BJ (cell line): ENCODE measurements at regions not wholly inside any gene's neighbourhood (a gene's known extent, or its start where the extent isn't known, plus 50 kb on each side); places are given as distances from the start of the nearest gene placed in this dataset.

Experiments
- CTCF ChIA-PET: fragments of 350-600 bp; formaldehyde crosslinking; extraction: SDS; loops from one replicate; lab custom pipeline; 2021; ENCODE audit warnings: antibody characterized with exemption, inconsistent platforms; lab: Yijun Ruan, JAX
- POLR2A ChIA-PET: fragments of 300-600 bp; sonication (Branson Sonifier 250); formaldehyde crosslinking; extraction: SDS; loops from one replicate; lab custom pipeline; 2021; ENCODE audit warnings: antibody characterized with exemption; lab: Charles Lee
- DNase-seq: peaks from one replicate; pipeline ENCODE4 v3.0.0-alpha.2; 2011; ENCODE audit warnings: low read depth
- H3K27me3 ChIP-seq: 2 replicates; pipeline ENCODE4 v1.6.0; 2011; ENCODE audit warnings: low read length; ENCODE audit not compliant: control insufficient read depth, insufficient read depth
- H3K36me3 ChIP-seq: 2 replicates; pipeline ENCODE4 v1.5.1; 2011; ENCODE audit warnings: low read length; ENCODE audit not compliant: control insufficient read depth, insufficient read depth
- H3K4me3 ChIP-seq: 2 replicates; pipeline ENCODE4 v1.5.1; 2011; ENCODE audit warnings: low read depth, mild to moderate bottlenecking, control low read depth, low read length
- TF ChIP-seq, protein P1 (sequence below): IDR thresholded peaks from 2 replicates; pipeline ENCODE4 v1.5.1; 2011; ENCODE audit warnings: low read depth, mild to moderate bottlenecking, control low read depth, inconsistent platforms, low read length, moderate library complexity; ENCODE audit not compliant: insufficient read depth

DNA sequence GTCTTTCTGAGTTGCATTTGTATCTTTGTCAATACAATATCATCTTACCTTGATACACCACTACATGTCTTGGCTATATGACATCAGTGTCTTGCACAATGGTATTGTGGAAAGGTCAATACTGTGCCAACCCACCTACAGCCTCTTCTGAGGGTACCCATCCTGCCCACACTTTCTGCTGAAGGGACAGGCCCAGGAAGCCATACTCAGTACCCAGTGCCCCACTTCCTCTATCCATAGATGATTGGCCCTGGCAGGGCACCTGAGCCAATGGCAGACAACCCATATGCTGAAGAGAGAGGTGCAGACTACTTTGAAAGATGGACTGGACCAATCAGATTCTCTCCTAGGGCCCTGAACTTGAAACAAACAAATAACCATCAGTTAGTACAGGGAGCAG lies 152.0 kb upstream of the ADO start:
- TF ChIP-seq, protein P1, sequence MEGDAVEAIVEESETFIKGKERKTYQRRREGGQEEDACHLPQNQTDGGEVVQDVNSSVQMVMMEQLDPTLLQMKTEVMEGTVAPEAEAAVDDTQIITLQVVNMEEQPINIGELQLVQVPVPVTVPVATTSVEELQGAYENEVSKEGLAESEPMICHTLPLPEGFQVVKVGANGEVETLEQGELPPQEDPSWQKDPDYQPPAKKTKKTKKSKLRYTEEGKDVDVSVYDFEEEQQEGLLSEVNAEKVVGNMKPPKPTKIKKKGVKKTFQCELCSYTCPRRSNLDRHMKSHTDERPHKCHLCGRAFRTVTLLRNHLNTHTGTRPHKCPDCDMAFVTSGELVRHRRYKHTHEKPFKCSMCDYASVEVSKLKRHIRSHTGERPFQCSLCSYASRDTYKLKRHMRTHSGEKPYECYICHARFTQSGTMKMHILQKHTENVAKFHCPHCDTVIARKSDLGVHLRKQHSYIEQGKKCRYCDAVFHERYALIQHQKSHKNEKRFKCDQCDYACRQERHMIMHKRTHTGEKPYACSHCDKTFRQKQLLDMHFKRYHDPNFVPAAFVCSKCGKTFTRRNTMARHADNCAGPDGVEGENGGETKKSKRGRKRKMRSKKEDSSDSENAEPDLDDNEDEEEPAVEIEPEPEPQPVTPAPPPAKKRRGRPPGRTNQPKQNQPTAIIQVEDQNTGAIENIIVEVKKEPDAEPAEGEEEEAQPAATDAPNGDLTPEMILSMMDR: no peak
- Histone ChIP-seq H3K4me3 (no peak overlapping the region), H3K36me3 (no peaks in the 10 kb centered on the region), H3K27me3 (no peaks in the 10 kb centered on the region)
- ChIA-PET POLR2A (no interaction called here), CTCF (no interaction called here)
- DNase-seq: no peak

DNA sequence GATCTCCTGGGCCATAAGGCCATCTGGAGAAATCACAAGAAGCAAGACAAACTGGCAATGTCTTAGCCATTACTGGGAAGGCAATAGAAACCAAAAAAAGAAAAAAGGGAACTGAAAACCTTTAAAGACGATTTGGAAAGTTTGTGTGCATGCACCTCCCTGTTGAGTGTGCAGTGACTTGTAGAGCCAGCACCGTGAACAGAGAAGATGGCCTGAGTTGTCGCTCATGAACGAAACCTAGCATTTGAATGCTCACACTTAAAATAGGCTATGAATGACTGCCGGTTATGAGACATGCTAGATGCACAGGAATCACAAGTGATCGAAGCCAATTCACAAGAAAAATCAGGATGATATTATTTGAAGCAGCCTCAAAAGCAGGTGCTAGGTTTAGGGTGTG lies 151.3 kb upstream of the ADO start:
- Histone ChIP-seq H3K36me3 (no peaks in the 10 kb centered on the region), H3K27me3 (no peaks in the 10 kb centered on the region), H3K4me3 (no peak overlapping the region)
- TF ChIP-seq, protein P1: no peak
- no peak for DNase-seq
- ChIA-PET POLR2A (no interaction called here), CTCF (no interaction called here)

DNA sequence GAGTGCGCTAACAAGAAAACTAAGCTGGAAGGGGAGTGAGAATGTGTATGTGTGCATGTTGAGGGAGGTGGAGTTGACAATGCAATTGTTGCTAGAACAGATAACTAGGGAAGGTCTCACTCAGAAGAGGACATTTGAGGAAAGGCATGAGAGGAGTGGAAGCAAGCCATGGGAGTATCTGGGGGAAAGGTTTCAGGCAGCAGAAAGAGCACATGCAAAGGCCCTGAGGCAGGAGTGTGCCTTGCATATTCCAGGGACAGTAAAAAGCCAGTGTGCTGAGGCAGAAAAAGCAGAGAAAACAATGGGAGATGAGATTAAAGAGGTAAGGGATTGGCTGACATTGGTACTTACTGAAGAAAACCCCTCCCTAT lies 149.6 kb upstream of the ADO start:
- no peaks in the 10 kb centered on the region; the same call in 1 of the 2 replicates for H3K27me3 ChIP-seq
- ChIA-PET CTCF (no interaction called here), POLR2A (no interaction called here)
- H3K4me3 ChIP-seq: no peak overlapping the region
- DNase-seq: no peak
- TF ChIP-seq, protein P1: no peak
- H3K36me3 ChIP-seq: no peaks in the 10 kb centered on the region

DNA sequence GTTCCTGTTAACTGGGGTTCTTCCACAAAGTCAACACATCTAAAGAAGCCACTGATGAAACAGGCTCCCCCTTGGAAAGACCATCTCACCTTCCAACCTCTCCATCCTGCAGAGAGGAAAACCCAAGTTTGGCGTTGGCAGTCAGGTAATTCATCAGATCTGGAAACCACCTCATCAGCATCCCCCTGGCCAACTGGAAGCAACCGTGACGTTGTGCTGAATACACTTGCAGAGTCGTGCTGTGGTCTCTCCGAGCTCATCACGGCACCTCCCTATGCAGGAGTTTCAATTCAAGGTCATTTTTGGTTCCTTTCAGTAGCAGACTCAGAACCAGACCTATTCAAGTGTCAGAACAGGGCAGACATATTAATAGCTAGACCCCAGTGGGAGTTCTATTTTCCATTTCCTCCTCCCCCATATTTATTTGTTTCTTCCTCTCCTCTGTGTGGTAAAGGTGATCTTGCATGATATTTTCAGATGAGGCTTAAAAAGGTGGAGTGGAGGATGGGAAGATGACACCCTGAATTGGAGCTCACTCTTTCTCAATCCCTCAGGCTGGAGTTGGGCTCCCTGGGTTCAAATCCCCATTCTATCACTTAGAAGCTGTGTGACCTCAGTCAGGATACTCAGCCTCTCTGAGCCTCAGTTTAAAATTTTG lies 149.1 kb upstream of the ADO start:
- CTCF ChIA-PET: no interaction called here
- Histone ChIP-seq H3K36me3 (no peaks in the 10 kb centered on the region), H3K27me3 (no peaks in the 10 kb centered on the region; the same call in 1 of the 2 replicates), H3K4me3 (no peak overlapping the region)
- TF ChIP-seq, protein P1: no peak
- POLR2A ChIA-PET: no interaction called here
- DNase-seq: no peak

DNA sequence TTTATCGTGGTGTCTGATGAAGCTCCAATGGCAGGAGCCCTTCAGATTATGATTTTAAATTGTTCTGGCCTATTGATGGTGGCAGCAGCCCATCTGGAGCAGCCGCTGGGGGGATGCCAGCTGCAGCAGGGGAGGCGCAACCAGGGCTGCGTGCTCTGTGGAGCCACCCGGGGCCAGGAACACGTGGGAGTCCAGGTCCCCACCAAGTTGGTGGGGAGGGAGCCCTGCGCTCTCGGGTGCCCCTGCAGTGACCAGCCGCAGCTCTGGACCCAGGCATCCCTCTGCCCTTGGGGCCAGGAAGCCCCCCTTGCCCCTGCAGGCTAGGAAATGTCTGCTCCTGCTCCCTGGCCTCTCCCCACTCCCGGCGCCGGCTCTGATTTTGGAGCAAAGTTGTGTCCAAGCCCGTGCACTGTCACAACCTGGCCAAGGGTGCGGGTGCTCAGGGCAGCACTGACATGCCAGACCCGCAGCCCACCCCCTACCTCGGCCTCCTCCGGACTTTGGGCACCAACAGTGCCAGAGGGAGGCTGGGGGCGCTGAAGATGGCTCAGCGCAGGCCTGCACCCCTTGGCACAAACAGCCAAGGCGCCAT lies 147.2 kb upstream of the ADO start:
- ChIA-PET POLR2A (no interaction called here), CTCF (interaction anchor here (1.2 kb wide), 1 partner anchor 11 kb away, joined by 3 read pairs; no protein-coding TSS in a partner anchor)
- Histone ChIP-seq H3K36me3 (no peaks in the 10 kb centered on the region), H3K4me3 (no peak overlapping the region), H3K27me3 (peaks cover 1% of the 10 kb centered on the region; the same call in 1 of the 2 replicates)
- TF ChIP-seq, protein P1: no peak
- no peak for DNase-seq
